Chondrocyte (in vitro differentiated cells): ENCODE measurements at regions not wholly inside any gene's neighbourhood (a gene's known extent, or its start where the extent isn't known, plus 50 kb on each side); places are given as distances from the start of the nearest gene placed in this dataset.

Experiments
- DNase-seq: peaks from one replicate; pipeline ENCODE4 v3.0.0; 2021; ENCODE audit warnings: mixed read lengths, low spot score
- H3K27ac Mint-ChIP-seq: one replicate; pipeline ENCODE4 v1.8.0; 2021; ENCODE audit warnings: mild to moderate bottlenecking, moderate library complexity, mixed read lengths; ENCODE audit not compliant: unreplicated experiment
- H3K27me3 Mint-ChIP-seq: 2 replicates; pipeline ENCODE4 v1.8.0; 2021; ENCODE audit warnings: low read depth, mixed read lengths
- H3K36me3 Mint-ChIP-seq: 2 replicates; pipeline ENCODE4 v1.8.0; 2021; ENCODE audit warnings: low read depth, mixed read lengths
- H3K4me1 Mint-ChIP-seq: 2 replicates; pipeline ENCODE4 v1.8.0; 2021; ENCODE audit warnings: low read depth, mild to moderate bottlenecking, mixed read lengths
- H3K4me3 Mint-ChIP-seq: one replicate; pipeline ENCODE4 v1.8.0; 2021; ENCODE audit warnings: mild to moderate bottlenecking, moderate library complexity, mixed read lengths; ENCODE audit not compliant: unreplicated experiment
- H3K9me3 Mint-ChIP-seq: 2 replicates; pipeline ENCODE4 v1.8.0; 2021; ENCODE audit warnings: low read depth, mixed read lengths
- TF ChIP-seq, protein P1 (sequence below): fragments of 200-600 bp; sonication (generic); IDR thresholded peaks from 2 replicates; pipeline ENCODE4 v1.5.0; 2021; ENCODE audit warnings: antibody characterized with exemption, mild to moderate bottlenecking, moderate library complexity

DNA sequence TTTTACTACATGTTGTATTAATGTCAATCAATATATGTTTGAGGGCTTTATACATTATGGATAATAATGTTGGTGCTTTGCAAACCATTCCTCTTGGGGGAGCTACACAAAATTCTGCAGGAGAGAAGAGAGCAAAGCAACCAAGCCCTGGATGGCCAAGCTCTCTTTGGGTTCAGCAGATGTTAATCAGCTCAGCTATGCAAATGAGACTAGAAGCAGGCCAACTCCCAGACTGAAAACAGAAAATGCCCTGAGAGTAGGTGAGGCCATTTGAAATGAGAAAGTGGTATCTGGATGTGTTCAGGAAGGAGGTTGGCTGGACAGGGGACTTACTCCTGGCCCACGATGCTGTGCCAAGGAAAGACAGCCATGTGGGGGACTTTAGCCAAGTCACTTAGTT lies 387.0 kb downstream of the BCOR start:
- DNase-seq: no peak
- Mint-ChIP-seq H3K27me3 (no peaks in the 10 kb centered on the region), H3K9me3 (peaks cover 20% of the 10 kb centered on the region), H3K4me1 (peaks cover 1% of the 10 kb centered on the region), H3K4me3 (no peak overlapping the region), H3K27ac (no peak overlapping the region), H3K36me3 (no peaks in the 10 kb centered on the region)
- TF ChIP-seq, protein P1, sequence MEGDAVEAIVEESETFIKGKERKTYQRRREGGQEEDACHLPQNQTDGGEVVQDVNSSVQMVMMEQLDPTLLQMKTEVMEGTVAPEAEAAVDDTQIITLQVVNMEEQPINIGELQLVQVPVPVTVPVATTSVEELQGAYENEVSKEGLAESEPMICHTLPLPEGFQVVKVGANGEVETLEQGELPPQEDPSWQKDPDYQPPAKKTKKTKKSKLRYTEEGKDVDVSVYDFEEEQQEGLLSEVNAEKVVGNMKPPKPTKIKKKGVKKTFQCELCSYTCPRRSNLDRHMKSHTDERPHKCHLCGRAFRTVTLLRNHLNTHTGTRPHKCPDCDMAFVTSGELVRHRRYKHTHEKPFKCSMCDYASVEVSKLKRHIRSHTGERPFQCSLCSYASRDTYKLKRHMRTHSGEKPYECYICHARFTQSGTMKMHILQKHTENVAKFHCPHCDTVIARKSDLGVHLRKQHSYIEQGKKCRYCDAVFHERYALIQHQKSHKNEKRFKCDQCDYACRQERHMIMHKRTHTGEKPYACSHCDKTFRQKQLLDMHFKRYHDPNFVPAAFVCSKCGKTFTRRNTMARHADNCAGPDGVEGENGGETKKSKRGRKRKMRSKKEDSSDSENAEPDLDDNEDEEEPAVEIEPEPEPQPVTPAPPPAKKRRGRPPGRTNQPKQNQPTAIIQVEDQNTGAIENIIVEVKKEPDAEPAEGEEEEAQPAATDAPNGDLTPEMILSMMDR: no peak

DNA sequence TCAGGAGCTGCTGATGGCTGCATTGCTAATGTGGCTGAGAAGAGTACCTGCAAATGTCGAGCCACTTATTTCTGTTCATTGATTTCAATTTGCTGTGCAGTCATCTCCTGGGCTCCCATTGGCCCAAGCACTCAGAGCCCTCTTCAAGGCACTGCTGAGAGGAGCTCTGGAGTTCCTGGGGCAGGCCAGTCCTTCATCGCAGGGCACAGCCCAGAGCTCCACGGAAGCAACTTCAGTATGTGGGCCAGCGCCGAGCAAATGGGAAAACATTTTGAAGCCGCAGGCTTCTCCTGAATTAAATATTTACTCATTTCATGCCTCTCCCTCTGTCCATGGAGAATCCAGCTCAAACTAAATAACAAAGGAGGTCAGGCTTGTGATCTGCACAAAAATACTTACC lies 383.3 kb downstream of the BCOR start:
- no peaks in the 10 kb centered on the region for H3K36me3 Mint-ChIP-seq
- no peak overlapping the region for H3K27ac Mint-ChIP-seq
- peaks cover 15% of the 10 kb centered on the region for H3K9me3 Mint-ChIP-seq
- no peak for DNase-seq
- H3K27me3 Mint-ChIP-seq: no peaks in the 10 kb centered on the region
- H3K4me3 Mint-ChIP-seq: no peak overlapping the region
- TF ChIP-seq, protein P1: no peak
- peaks cover 9% of the 10 kb centered on the region for H3K4me1 Mint-ChIP-seq

DNA sequence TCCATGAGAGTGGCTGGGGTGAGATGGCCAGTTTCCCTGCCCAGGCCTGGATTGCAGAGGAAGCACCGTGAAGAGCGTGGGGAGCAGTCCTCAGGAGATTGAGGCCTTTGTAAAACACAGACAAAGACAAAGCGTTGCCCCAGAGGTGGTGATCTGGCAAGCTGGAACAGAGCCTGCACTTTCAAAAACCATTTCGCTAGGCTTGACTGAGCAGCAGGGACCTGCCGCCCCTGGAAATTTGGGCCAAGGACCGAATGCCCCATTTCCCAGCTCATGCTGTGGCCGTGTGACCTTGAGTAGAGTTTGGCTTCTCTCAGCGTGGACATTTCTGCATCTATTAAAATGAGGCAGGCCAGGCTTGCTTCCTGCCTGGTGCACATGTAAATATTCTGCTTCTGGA lies 381.4 kb downstream of the BCOR start:
- DNase-seq: no peak
- H3K27ac Mint-ChIP-seq: no peak overlapping the region
- TF ChIP-seq, protein P1: no peak
- no peaks in the 10 kb centered on the region for H3K27me3 Mint-ChIP-seq
- H3K36me3 Mint-ChIP-seq: no peaks in the 10 kb centered on the region
- H3K4me1 Mint-ChIP-seq: peaks cover 15% of the 10 kb centered on the region
- H3K9me3 Mint-ChIP-seq: peaks cover 8% of the 10 kb centered on the region
- H3K4me3 Mint-ChIP-seq: no peak overlapping the region

DNA sequence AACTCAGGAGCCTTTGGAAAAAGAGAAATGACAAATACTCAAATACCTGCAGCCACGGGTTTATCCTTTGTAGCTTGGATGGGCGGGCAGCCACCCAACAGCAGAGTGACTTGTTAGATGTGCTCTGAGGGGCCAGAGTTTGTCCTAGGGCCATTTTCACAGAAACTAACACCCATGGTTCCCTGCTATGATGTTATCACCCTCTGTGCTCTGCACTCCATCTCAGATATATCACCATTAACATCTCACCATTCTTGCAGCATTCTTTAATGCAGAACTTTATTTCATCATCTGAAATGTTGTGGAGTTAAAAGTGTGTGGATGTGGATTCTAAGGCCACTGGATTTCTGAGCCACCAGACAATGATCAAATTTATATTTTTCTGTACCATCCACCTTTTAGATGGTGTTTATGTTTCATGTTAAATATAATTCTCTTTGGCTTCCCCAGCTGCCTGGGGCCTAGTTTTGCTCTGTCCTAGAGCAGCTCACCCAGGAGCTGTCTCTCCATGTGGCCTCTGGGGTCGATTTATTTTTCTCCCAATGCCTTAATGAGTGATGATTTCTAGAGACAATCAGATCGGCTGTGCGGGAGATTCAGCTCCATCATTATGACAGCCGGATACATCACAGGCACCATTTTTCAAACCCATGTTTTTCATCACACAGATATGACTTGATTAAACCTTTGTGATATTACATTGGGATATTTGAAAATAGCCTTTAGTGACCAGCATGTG lies 380.8 kb downstream of the BCOR start:
- DNase-seq: no peak
- no peak overlapping the region for H3K4me3 Mint-ChIP-seq
- no peak overlapping the region for H3K27ac Mint-ChIP-seq
- TF ChIP-seq, protein P1: no peak
- no peaks in the 10 kb centered on the region for H3K27me3 Mint-ChIP-seq
- H3K9me3 Mint-ChIP-seq: peaks cover 7% of the 10 kb centered on the region
- no peaks in the 10 kb centered on the region for H3K36me3 Mint-ChIP-seq
- H3K4me1 Mint-ChIP-seq: peaks cover 21% of the 10 kb centered on the region

DNA sequence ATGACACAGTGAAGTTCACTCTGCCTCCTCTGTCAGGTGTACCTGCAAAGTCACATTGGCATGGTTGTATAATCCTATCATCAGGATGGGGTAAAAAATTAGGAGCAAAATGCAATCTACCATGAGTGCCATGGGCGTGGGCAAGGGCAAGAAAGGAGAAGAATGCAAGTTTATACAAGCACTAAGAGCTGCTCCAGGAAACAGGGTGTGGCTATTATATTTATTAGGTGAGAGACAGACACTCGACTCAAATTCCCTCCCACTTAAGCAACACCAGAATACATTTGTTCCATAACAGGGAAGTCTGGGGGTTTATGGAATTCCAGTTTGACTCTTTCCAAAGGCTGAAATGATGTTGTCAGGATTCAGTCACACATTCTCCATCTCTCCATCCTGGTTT lies 378.8 kb downstream of the BCOR start:
- Mint-ChIP-seq H3K4me3 (no peak overlapping the region), H3K27me3 (no peaks in the 10 kb centered on the region), H3K36me3 (no peaks in the 10 kb centered on the region), H3K4me1 (peaks cover 29% of the 10 kb centered on the region), H3K9me3 (peaks cover 7% of the 10 kb centered on the region), H3K27ac (no peak overlapping the region)
- TF ChIP-seq, protein P1: no peak
- DNase-seq: no peak
